ENCODE measurements at regions not wholly inside any gene's neighbourhood (a gene's known extent, or its start where the extent isn't known, plus 50 kb on each side); places are given as distances from the start of the nearest gene placed in this dataset.

DNA sequence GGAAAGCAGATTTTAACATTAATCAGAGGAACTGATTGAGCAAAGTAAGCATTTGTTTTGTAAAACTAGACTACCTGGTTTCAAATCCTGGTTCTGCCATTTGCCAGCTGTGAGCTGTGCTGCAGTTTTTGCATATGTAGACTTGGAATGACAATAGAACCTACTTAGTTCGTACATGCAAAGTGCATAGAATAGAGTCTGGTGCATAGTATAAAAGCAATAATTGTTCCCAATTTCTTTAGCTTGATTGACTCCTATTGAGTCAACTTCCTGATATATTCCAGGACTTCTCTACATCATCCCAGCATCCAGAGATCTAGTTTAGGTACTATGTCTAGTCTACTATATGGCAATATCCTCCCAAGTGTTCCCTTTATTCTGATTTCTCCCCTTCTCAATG is 144.4 kb upstream of the FGGY start:
- Histone ChIP-seq H4K91ac (ENCODE audit: low read depth, low read length, poor library complexity) (no peak overlapping the region), H2AK5ac (ENCODE audit: low read depth, low read length) (no peak overlapping the region), H3K23ac (ENCODE audit: low read depth, low read length, poor library complexity) (no peak overlapping the region), H2BK5ac (ENCODE audit: low read length) (no peak overlapping the region), H3K9me3 (replicated peaks in 1 of 2; ENCODE audit: control insufficient read depth in 2 of 2, insufficient read depth in 1 of 2, low read depth in 1 of 2, low read length in 2 of 2) (no peaks in the 10 kb centered on the region), H2BK12ac (ENCODE audit: low read length) (no peak overlapping the region), H2AFZ (ENCODE audit: low read length) (no peak overlapping the region), H3K4me1 (ENCODE audit: control insufficient read depth in 2 of 2, insufficient read depth in 1 of 2, low read depth in 1 of 2, low read length in 2 of 2) (peaks cover 12 to 26% of the 10 kb centered on the region in 2 donors), H3K4ac (ENCODE audit: low read length) (no peak overlapping the region), H3K27ac (replicated peaks; ENCODE audit: low read length) (no peak overlapping the region), H3K18ac (ENCODE audit: low read length) (no peak overlapping the region), H3K9ac (ENCODE audit: low read depth, low read length, poor library complexity) (no peak overlapping the region), H3K79me1 (ENCODE audit: low read depth, low read length) (no peaks in the 10 kb centered on the region), H3K4me3 (ENCODE audit: low read length in 2 of 2) (no peak overlapping the region), H3K27me3 (ENCODE audit: control insufficient read depth in 3 of 3, insufficient read depth in 3 of 3, low read depth in 1 of 3, low read length in 3 of 3) (no peaks in the 10 kb centered on the region), H3K36me3 (replicated peaks in 1 of 2; ENCODE audit: control insufficient read depth in 2 of 2, insufficient read depth in 2 of 2, low read length in 2 of 2) (no peaks in the 10 kb centered on the region), H3K4me2 (ENCODE audit: insufficient read depth, low read length, poor library complexity, severe bottlenecking) (no peak overlapping the region), H2BK15ac (ENCODE audit: low read length) (no peak overlapping the region), H2BK120ac (ENCODE audit: low read depth, low read length) (no peak overlapping the region), H3K14ac (ENCODE audit: low read length) (no peak overlapping the region), H4K8ac (ENCODE audit: low read depth, low read length) (no peak overlapping the region)
- no peak for DNase-seq (ENCODE audit: low spot score)
- WGBS, 2 donors (ENCODE audit: extremely low coverage in 2 of 2, insufficient read length in 2 of 2, insufficient replicate concordance in 1 of 2) = no CpG with 5 or more reads among the region's 1 CpG

GRCh38 chr1:59154401-59154800 is 142.5 kb upstream of the FGGY start:
- Histone ChIP-seq H4K8ac (ENCODE audit: low read depth, low read length) (no peak overlapping the region), H2BK120ac (ENCODE audit: low read depth, low read length) (no peak overlapping the region), H3K4me3 (ENCODE audit: low read length in 2 of 2) (no peak overlapping the region), H3K23ac (ENCODE audit: low read depth, low read length, poor library complexity) (no peak overlapping the region), H2BK5ac (ENCODE audit: low read length) (no peak overlapping the region), H3K4ac (ENCODE audit: low read length) (no peak overlapping the region), H2AFZ (ENCODE audit: low read length) (no peak overlapping the region), H3K9me3 (replicated peaks in 1 of 2; ENCODE audit: control insufficient read depth in 2 of 2, insufficient read depth in 1 of 2, low read depth in 1 of 2, low read length in 2 of 2) (peaks cover 0 to 11% of the 10 kb centered on the region in 2 donors), H3K9ac (ENCODE audit: low read depth, low read length, poor library complexity) (no peak overlapping the region), H2BK15ac (ENCODE audit: low read length) (no peak overlapping the region), H2BK12ac (ENCODE audit: low read length) (no peak overlapping the region), H3K4me1 (ENCODE audit: control insufficient read depth in 2 of 2, insufficient read depth in 1 of 2, low read depth in 1 of 2, low read length in 2 of 2) (peaks cover 8 to 26% of the 10 kb centered on the region in 2 donors), H3K14ac (ENCODE audit: low read length) (no peak overlapping the region), H4K91ac (ENCODE audit: low read depth, low read length, poor library complexity) (no peak overlapping the region), H3K27me3 (ENCODE audit: control insufficient read depth in 3 of 3, insufficient read depth in 3 of 3, low read depth in 1 of 3, low read length in 3 of 3) (no peaks in the 10 kb centered on the region), H3K36me3 (replicated peaks in 1 of 2; ENCODE audit: control insufficient read depth in 2 of 2, insufficient read depth in 2 of 2, low read length in 2 of 2) (no peaks in the 10 kb centered on the region), H3K18ac (ENCODE audit: low read length) (no peak overlapping the region), H3K27ac (replicated peaks; ENCODE audit: low read length) (no peak overlapping the region), H3K4me2 (ENCODE audit: insufficient read depth, low read length, poor library complexity, severe bottlenecking) (no peak overlapping the region), H2AK5ac (ENCODE audit: low read depth, low read length) (no peak overlapping the region), H3K79me1 (ENCODE audit: low read depth, low read length) (no peaks in the 10 kb centered on the region)
- DNase-seq (ENCODE audit: low spot score) = no peak
- no CpG with 5 or more reads among the region's 2 CpGs for whole genome bisulfite sequencing, 2 donors (ENCODE audit: extremely low coverage in 2 of 2, insufficient read length in 2 of 2, insufficient replicate concordance in 1 of 2)

DNA sequence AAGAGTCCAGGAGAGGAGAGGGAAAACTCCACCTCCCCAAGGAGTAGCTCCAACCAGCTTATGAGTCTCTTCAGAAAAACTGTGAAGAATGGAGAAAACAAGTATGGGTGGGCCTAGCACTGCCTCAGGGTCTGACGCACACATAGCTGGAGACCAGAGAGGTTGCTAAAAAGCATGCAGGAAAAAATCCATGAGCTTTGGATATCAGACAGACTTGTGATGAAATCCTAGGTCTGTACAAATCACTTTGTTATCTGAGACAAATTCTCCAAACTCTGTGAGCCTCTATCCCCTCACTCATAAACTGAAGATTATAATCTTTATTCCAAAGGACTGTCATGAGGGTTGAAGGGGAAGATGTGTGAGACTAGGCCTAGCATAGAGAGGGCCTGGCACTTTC is 141.5 kb upstream of the FGGY start:
- no peak for DNase-seq (ENCODE audit: low spot score)
- peaks cover 0 to 11% of the 10 kb centered on the region in 2 donors for H3K9me3 ChIP-seq (replicated peaks in 1 of 2; ENCODE audit: control insufficient read depth in 2 of 2, insufficient read depth in 1 of 2, low read depth in 1 of 2, low read length in 2 of 2)
- peaks cover 8 to 26% of the 10 kb centered on the region in 2 donors for H3K4me1 ChIP-seq (ENCODE audit: control insufficient read depth in 2 of 2, insufficient read depth in 1 of 2, low read depth in 1 of 2, low read length in 2 of 2)
- H3K14ac ChIP-seq (ENCODE audit: low read length) = no peak overlapping the region
- H3K4me2 ChIP-seq (ENCODE audit: insufficient read depth, low read length, poor library complexity, severe bottlenecking) = no peak overlapping the region
- H3K79me1 ChIP-seq (ENCODE audit: low read depth, low read length) = no peaks in the 10 kb centered on the region
- H2BK5ac ChIP-seq (ENCODE audit: low read length) = no peak overlapping the region
- no peaks in the 10 kb centered on the region for H3K36me3 ChIP-seq (replicated peaks in 1 of 2; ENCODE audit: control insufficient read depth in 2 of 2, insufficient read depth in 2 of 2, low read length in 2 of 2)
- H2AK5ac ChIP-seq (ENCODE audit: low read depth, low read length) = no peak overlapping the region
- H2BK12ac ChIP-seq (ENCODE audit: low read length) = no peak overlapping the region
- no peak overlapping the region for H3K23ac ChIP-seq (ENCODE audit: low read depth, low read length, poor library complexity)
- no CpG with 5 or more reads among the region's 1 CpG for WGBS, 2 donors (ENCODE audit: extremely low coverage in 2 of 2, insufficient read length in 2 of 2, insufficient replicate concordance in 1 of 2)
- H4K8ac ChIP-seq (ENCODE audit: low read depth, low read length) = no peak overlapping the region
- no peak overlapping the region for H4K91ac ChIP-seq (ENCODE audit: low read depth, low read length, poor library complexity)
- no peak overlapping the region for H2BK15ac ChIP-seq (ENCODE audit: low read length)
- H3K27me3 ChIP-seq (ENCODE audit: control insufficient read depth in 3 of 3, insufficient read depth in 3 of 3, low read depth in 1 of 3, low read length in 3 of 3) = no peaks in the 10 kb centered on the region
- H3K4me3 ChIP-seq (ENCODE audit: low read length in 2 of 2) = no peak overlapping the region
- no peak overlapping the region for H3K27ac ChIP-seq (replicated peaks; ENCODE audit: low read length)
- no peak overlapping the region for H2AFZ ChIP-seq (ENCODE audit: low read length)
- no peak overlapping the region for H2BK120ac ChIP-seq (ENCODE audit: low read depth, low read length)
- H3K9ac ChIP-seq (ENCODE audit: low read depth, low read length, poor library complexity) = no peak overlapping the region
- H3K4ac ChIP-seq (ENCODE audit: low read length) = no peak overlapping the region
- H3K18ac ChIP-seq (ENCODE audit: low read length) = no peak overlapping the region

- no peak overlapping the region for H3K4me2 ChIP-seq (ENCODE audit: insufficient read depth, low read length, poor library complexity, severe bottlenecking)
- H2AK5ac ChIP-seq (ENCODE audit: low read depth, low read length) = no peak overlapping the region
- H3K9me3 ChIP-seq (replicated peaks in 1 of 2; ENCODE audit: control insufficient read depth in 2 of 2, insufficient read depth in 1 of 2, low read depth in 1 of 2, low read length in 2 of 2) = peaks cover 0 to 11% of the 10 kb centered on the region in 2 donors
- no peak overlapping the region for H3K4me3 ChIP-seq (ENCODE audit: low read length in 2 of 2)
- H2BK120ac ChIP-seq (ENCODE audit: low read depth, low read length) = no peak overlapping the region
- no peak overlapping the region for H3K27ac ChIP-seq (replicated peaks; ENCODE audit: low read length)
- no peaks in the 10 kb centered on the region for H3K79me1 ChIP-seq (ENCODE audit: low read depth, low read length)
- H4K8ac ChIP-seq (ENCODE audit: low read depth, low read length) = no peak overlapping the region
- no peaks in the 10 kb centered on the region for H3K27me3 ChIP-seq (ENCODE audit: control insufficient read depth in 3 of 3, insufficient read depth in 3 of 3, low read depth in 1 of 3, low read length in 3 of 3)
- no peaks in the 10 kb centered on the region for H3K36me3 ChIP-seq (replicated peaks in 1 of 2; ENCODE audit: control insufficient read depth in 2 of 2, insufficient read depth in 2 of 2, low read length in 2 of 2)
- H3K9ac ChIP-seq (ENCODE audit: low read depth, low read length, poor library complexity) = no peak overlapping the region
- peaks cover 5 to 21% of the 10 kb centered on the region in 2 donors for H3K4me1 ChIP-seq (ENCODE audit: control insufficient read depth in 2 of 2, insufficient read depth in 1 of 2, low read depth in 1 of 2, low read length in 2 of 2)
- no peak overlapping the region for H2BK12ac ChIP-seq (ENCODE audit: low read length)
- H3K23ac ChIP-seq (ENCODE audit: low read depth, low read length, poor library complexity) = no peak overlapping the region
- no peak overlapping the region for H2BK5ac ChIP-seq (ENCODE audit: low read length)
- H4K91ac ChIP-seq (ENCODE audit: low read depth, low read length, poor library complexity) = no peak overlapping the region
- H3K14ac ChIP-seq (ENCODE audit: low read length) = no peak overlapping the region
- H2AFZ ChIP-seq (ENCODE audit: low read length) = peak overlapping the region; percentile 73
- no peak overlapping the region for H3K4ac ChIP-seq (ENCODE audit: low read length)
- DNase-seq (ENCODE audit: low spot score) = no peak
- no peak overlapping the region for H3K18ac ChIP-seq (ENCODE audit: low read length)
- no peak overlapping the region for H2BK15ac ChIP-seq (ENCODE audit: low read length)
- WGBS, 2 donors (ENCODE audit: extremely low coverage in 2 of 2, insufficient read length in 2 of 2, insufficient replicate concordance in 1 of 2) = no CpG with 5 or more reads among the region's 3 CpGs
These were observed 140.8 kb upstream of the FGGY start for GRCh38 chr1:59156051-59156450.
